Smooth muscle cell (in vitro differentiated cells): ENCODE measurements at regions not wholly inside any gene's neighbourhood (a gene's known extent, or its start where the extent isn't known, plus 50 kb on each side); places are given as distances from the start of the nearest gene placed in this dataset.

Experiments
- DNase-seq: peaks from one replicate; lab custom pipeline; 2025; ENCODE audit not compliant: unreplicated experiment; lab: John Stamatoyannopoulos, UW
- H2AFZ ChIP-seq: fragments of 200-600 bp; sonication (generic); 2 replicates; pipeline ENCODE4 v1.6.0; 2016; ENCODE audit warnings: antibody characterized with exemption, low read depth, mild to moderate bottlenecking
- H3F3A ChIP-seq: fragments of 200-600 bp; sonication (generic); 2 replicates; pipeline ENCODE4 v1.6.0; 2017; ENCODE audit warnings: antibody characterized with exemption, low read depth
- H3K27ac ChIP-seq: fragments of 200-600 bp; sonication (generic); 2 replicates; pipeline ENCODE4 v1.5.1; 2016; ENCODE audit warnings: low read depth, mild to moderate bottlenecking
- H3K27me3 ChIP-seq: fragments of 200-600 bp; sonication (generic); 2 replicates; pipeline ENCODE4 v1.6.1; 2016; ENCODE audit warnings: low read depth, mild to moderate bottlenecking
- H3K36me3 ChIP-seq: fragments of 200-600 bp; sonication (generic); 2 replicates; pipeline ENCODE4 v1.5.1; 2016; ENCODE audit warnings: low read depth
- H3K4me1 ChIP-seq: fragments of 200-600 bp; sonication (generic); 2 replicates; pipeline ENCODE4 v1.5.1; 2016; ENCODE audit warnings: low read depth
- H3K4me2 ChIP-seq: fragments of 200-600 bp; sonication (generic); 2 replicates; pipeline ENCODE4 v1.6.0; 2016; ENCODE audit warnings: mild to moderate bottlenecking
- H3K4me3 ChIP-seq: fragments of 200-600 bp; sonication (generic); 2 replicates; pipeline ENCODE4 v1.5.1; 2016; ENCODE audit warnings: mild to moderate bottlenecking
- H3K79me2 ChIP-seq: fragments of 200-600 bp; sonication (generic); 2 replicates; pipeline ENCODE4 v1.6.0; 2016; ENCODE audit warnings: low read depth, mild to moderate bottlenecking
- H3K9ac ChIP-seq: fragments of 200-600 bp; sonication (generic); 2 replicates; pipeline ENCODE4 v1.6.0; 2016; ENCODE audit warnings: low read depth
- H3K9me3 ChIP-seq: fragments of 200-600 bp; sonication (generic); replicated peaks from 2 replicates; pipeline ENCODE4 v1.5.1; 2016; ENCODE audit warnings: low read depth
- H4K20me1 ChIP-seq: fragments of 200-600 bp; sonication (generic); 2 replicates; pipeline ENCODE4 v1.6.0; 2016; ENCODE audit warnings: low read depth
- WGBS: methylation state at CpG from one replicate; pipeline ENCODE4 v1.1.7; 2016; ENCODE audit warnings: low lambda C conversion rate; 5-methylcytosine and 5-hydroxymethylcytosine counted together
- TF ChIP-seq, protein P1 (sequence below): fragments of 200-600 bp; sonication (generic); IDR thresholded peaks from 2 replicates; pipeline ENCODE4 v1.5.1; 2017; ENCODE audit warnings: borderline replicate concordance, mild to moderate bottlenecking, antibody characterized with exemption; ENCODE audit not compliant: insufficient read depth, poor library complexity, severe bottlenecking

DNA sequence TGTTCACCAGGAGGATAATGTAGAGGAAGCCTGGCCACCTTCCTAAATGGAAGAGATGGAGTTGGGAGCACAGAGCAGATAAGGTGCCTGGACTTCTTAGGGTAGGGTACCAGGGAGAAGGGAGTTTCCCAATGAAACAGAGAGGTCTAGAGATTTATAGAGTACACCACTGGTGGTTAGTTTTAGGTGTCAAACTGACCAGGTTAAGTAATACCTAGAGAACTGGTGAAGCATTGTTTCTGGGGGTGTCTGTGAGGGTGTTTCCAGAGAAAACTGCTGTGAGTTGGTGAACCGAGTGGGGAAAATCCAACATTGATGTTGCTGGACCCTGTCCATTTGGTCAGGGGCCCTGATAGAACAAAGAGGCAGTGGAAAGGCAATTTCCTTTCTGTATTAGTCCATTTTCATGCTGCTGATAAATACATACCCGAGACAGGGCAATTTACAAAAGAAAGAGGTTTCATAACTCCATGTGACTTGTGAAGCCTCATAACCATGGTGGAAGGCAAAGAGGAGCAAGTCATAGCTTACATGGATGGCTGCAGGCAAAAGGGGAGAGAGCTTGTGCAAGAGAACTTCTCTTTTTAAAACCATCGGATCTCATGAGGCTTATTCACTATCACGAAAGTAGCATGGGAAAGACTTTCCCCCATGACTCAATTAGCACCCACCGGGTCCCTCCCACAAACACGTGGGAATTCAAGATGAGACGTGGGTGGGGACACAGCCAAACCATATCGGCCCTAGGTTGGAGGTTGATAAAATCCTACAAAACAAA is 260.8 kb downstream of the CBLN2 start:
- Histone ChIP-seq H3K9me3 (no peaks in the 10 kb centered on the region), H3K9ac (no peak overlapping the region), H3K27me3 (no peaks in the 10 kb centered on the region), H3K4me1 (no peaks in the 10 kb centered on the region), H2AFZ (no peak overlapping the region), H3K4me2 (no peak overlapping the region), H3K27ac (no peak overlapping the region), H4K20me1 (no peaks in the 10 kb centered on the region), H3K79me2 (no peaks in the 10 kb centered on the region), H3K36me3 (no peaks in the 10 kb centered on the region), H3K4me3 (no peak overlapping the region), H3F3A (no peaks in the 10 kb centered on the region)
- TF ChIP-seq, protein P1, sequence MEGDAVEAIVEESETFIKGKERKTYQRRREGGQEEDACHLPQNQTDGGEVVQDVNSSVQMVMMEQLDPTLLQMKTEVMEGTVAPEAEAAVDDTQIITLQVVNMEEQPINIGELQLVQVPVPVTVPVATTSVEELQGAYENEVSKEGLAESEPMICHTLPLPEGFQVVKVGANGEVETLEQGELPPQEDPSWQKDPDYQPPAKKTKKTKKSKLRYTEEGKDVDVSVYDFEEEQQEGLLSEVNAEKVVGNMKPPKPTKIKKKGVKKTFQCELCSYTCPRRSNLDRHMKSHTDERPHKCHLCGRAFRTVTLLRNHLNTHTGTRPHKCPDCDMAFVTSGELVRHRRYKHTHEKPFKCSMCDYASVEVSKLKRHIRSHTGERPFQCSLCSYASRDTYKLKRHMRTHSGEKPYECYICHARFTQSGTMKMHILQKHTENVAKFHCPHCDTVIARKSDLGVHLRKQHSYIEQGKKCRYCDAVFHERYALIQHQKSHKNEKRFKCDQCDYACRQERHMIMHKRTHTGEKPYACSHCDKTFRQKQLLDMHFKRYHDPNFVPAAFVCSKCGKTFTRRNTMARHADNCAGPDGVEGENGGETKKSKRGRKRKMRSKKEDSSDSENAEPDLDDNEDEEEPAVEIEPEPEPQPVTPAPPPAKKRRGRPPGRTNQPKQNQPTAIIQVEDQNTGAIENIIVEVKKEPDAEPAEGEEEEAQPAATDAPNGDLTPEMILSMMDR: no peak
- WGBS: 77% methylated on average over 8 of the region's 8 CpGs
- no peak for DNase-seq

DNA sequence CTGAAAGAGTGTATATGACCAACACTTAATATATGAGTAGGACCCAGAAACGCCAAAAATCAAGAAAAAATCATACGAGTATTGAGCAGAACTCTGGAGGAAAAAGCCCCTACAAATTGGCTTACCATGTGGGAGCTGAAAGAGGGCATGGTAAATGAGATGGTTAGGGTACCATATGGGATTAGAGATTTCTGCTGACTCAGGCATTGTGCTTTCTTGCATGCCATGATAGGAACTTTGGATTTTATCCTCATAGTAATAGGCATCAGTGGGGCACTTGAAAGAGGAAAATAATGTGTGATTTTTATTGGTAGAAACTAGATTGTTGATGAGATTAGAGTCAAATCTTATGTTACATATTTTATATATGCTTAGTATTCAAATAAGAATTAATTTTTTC is 271.1 kb downstream of the CBLN2 start:
- DNase-seq: no peak
- no peak overlapping the region for H3K4me2 ChIP-seq
- no peaks in the 10 kb centered on the region for H3K79me2 ChIP-seq
- H3K27ac ChIP-seq: no peak overlapping the region
- 89% methylated on average over 2 of the region's 2 CpGs for WGBS
- no peak overlapping the region for H2AFZ ChIP-seq
- H3F3A ChIP-seq: no peaks in the 10 kb centered on the region
- no peak overlapping the region for H3K4me3 ChIP-seq
- no peaks in the 10 kb centered on the region for H3K9me3 ChIP-seq
- no peaks in the 10 kb centered on the region for H3K36me3 ChIP-seq
- no peaks in the 10 kb centered on the region for H3K4me1 ChIP-seq
- H3K27me3 ChIP-seq: no peaks in the 10 kb centered on the region
- no peaks in the 10 kb centered on the region for H4K20me1 ChIP-seq
- H3K9ac ChIP-seq: no peak overlapping the region
- TF ChIP-seq, protein P1: no peak

DNA sequence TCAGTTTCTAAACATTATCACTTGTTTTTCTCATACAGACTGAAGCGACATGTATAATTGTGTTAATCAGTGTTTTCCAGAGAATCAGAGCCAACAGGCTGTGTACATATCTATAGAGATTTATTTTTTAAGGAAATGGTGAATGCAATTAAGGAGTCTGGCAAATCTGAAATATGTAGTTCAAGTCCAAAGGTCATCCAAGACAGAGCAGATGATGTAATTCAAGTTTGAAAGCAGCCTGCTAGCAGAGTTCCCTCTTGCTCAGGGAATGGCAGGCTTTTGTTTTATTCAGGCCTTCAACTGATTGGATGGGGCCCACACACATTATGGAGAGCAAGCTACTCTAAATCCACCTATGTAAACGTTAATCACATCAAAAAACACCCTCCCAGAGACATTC is 282.6 kb downstream of the CBLN2 start:
- WGBS: 69% methylated on average over 2 of the region's 2 CpGs
- H3F3A ChIP-seq: no peaks in the 10 kb centered on the region
- no peaks in the 10 kb centered on the region for H3K79me2 ChIP-seq
- H3K4me1 ChIP-seq: no peaks in the 10 kb centered on the region
- H3K27ac ChIP-seq: no peak overlapping the region
- H3K27me3 ChIP-seq: no peaks in the 10 kb centered on the region
- no peaks in the 10 kb centered on the region for H3K9me3 ChIP-seq
- no peak overlapping the region for H2AFZ ChIP-seq
- DNase-seq: no peak
- no peak overlapping the region for H3K4me2 ChIP-seq
- H3K9ac ChIP-seq: no peak overlapping the region
- TF ChIP-seq, protein P1: no peak
- no peaks in the 10 kb centered on the region for H3K36me3 ChIP-seq
- no peaks in the 10 kb centered on the region for H4K20me1 ChIP-seq
- H3K4me3 ChIP-seq: no peak overlapping the region

DNA sequence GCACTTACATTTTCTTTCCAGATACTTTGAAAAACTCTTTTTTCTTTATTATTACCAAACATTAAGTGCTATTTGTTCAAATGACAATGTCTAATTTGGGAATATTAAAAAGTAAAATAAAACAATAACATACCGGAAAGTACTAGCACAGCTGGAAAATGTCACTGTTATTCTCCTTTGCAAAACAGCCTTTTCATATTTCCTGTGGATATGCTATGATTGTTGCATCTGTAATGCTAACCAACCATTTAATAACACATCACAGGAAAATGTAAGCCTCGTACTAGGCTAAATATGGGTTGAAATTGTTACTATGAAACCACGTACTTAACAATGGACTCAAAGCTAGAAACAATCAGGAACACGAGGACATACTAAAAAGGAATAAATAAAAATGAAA is 298.1 kb downstream of the CBLN2 start:
- H3K36me3 ChIP-seq: no peaks in the 10 kb centered on the region
- WGBS: 86% methylated on average over 4 of the region's 4 CpGs
- H3K27me3 ChIP-seq: no peaks in the 10 kb centered on the region
- TF ChIP-seq, protein P1: no peak
- no peaks in the 10 kb centered on the region for H3K4me1 ChIP-seq
- no peak for DNase-seq
- no peaks in the 10 kb centered on the region for H4K20me1 ChIP-seq
- no peak overlapping the region for H3K4me3 ChIP-seq
- H3F3A ChIP-seq: no peaks in the 10 kb centered on the region
- no peak overlapping the region for H2AFZ ChIP-seq
- H3K27ac ChIP-seq: no peak overlapping the region
- H3K9ac ChIP-seq: no peak overlapping the region
- no peaks in the 10 kb centered on the region for H3K9me3 ChIP-seq
- no peak overlapping the region for H3K4me2 ChIP-seq
- no peaks in the 10 kb centered on the region for H3K79me2 ChIP-seq
